Lower leg skin (tissue), 4 donors: ENCODE measurements at regions not wholly inside any gene's neighbourhood (a gene's known extent, or its start where the extent isn't known, plus 50 kb on each side); places are given as distances from the start of the nearest gene placed in this dataset.

Experiments used
- DNase-seq, 2 donors: peaks; one replicate each; pipeline ENCODE4 v3.0.0-alpha.2; 2019; ENCODE audit warnings: low spot score in 2 of 2
- H3K4me3 ChIP-seq: fragments of 200-600 bp; sonication (generic); 2 replicates; pipeline ENCODE4 v1.5.1; 2017; ENCODE audit warnings: mild to moderate bottlenecking, low read depth; ENCODE audit not compliant: poor library complexity, severe bottlenecking
- POLR2A ChIP-seq, 2 donors: fragments of 450-650 bp; IDR thresholded peaks; one replicate each; pipeline ENCODE4 v1.6.1; 2016 to 2017; ENCODE audit warnings: antibody characterized with exemption in 2 of 2, mild to moderate bottlenecking in 1 of 2, moderate library complexity in 1 of 2
- WGBS, 2 donors: methylation state at CpG; one replicate each; pipeline ENCODE4 v1.1.5; 2018; 5-methylcytosine and 5-hydroxymethylcytosine counted together
- intact Hi-C: fragments of 100-400 bp; cut with DNase I; formaldehyde crosslinking; loops from one replicate; pipeline ENCODE4 v1.15.0; 2023; ENCODE audit warnings: low total_unique reads
- TF ChIP-seq, protein P1 (sequence below), 3 donors: fragments of 450-650 bp; IDR thresholded peaks; one replicate each; pipeline ENCODE4 v1.5.1; 2016; ENCODE audit warnings: antibody characterized with exemption in 3 of 3, mild to moderate bottlenecking in 3 of 3, moderate library complexity in 2 of 3

DNA sequence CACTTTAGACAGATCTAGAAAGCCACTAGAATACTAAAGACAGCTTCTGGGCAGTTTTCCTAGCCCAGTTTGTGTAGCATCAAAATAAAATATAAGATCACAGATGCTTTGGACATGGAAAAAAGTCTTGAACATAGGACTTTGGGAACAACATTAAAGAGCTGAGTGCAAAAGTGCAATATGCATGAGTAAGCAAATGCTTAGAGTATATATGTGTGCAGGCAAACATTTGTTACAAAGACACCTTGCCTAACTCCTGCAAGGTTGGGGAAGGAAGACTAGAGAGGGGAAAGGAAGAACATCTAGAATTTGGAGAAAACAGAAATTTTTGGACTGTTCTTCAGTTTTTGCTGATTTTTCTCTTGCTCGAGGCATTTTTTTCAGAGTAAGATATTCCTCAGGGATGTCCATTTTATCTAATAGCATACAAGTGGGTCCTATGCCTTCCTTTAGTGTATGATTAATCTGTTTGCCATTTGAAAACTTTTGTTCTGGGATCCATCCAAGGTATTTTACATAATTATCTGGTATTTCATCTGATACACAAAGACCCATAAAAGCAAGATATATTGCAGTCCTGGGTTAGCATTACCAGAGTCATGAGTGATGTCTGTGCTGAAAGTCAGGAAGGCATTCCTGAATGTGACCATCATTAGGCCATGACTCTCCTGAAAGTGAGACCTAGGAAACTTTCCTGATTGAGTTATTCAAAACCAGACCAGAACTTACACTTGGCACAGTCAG is 142.0 kb upstream of the RGMB start:
- 70 to 78% methylated on average over 1 of the region's 1 CpG for WGBS, 2 donors
- no peak for DNase-seq
- H3K4me3 ChIP-seq = no peak overlapping the region
- intact Hi-C loops = no loop called here
- no peak for TF ChIP-seq POLR2A (IDR thresholded peaks at IDR 0.05)
- TF ChIP-seq, protein P1, sequence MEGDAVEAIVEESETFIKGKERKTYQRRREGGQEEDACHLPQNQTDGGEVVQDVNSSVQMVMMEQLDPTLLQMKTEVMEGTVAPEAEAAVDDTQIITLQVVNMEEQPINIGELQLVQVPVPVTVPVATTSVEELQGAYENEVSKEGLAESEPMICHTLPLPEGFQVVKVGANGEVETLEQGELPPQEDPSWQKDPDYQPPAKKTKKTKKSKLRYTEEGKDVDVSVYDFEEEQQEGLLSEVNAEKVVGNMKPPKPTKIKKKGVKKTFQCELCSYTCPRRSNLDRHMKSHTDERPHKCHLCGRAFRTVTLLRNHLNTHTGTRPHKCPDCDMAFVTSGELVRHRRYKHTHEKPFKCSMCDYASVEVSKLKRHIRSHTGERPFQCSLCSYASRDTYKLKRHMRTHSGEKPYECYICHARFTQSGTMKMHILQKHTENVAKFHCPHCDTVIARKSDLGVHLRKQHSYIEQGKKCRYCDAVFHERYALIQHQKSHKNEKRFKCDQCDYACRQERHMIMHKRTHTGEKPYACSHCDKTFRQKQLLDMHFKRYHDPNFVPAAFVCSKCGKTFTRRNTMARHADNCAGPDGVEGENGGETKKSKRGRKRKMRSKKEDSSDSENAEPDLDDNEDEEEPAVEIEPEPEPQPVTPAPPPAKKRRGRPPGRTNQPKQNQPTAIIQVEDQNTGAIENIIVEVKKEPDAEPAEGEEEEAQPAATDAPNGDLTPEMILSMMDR (IDR thresholded peaks at IDR 0.05) = no peak

DNA sequence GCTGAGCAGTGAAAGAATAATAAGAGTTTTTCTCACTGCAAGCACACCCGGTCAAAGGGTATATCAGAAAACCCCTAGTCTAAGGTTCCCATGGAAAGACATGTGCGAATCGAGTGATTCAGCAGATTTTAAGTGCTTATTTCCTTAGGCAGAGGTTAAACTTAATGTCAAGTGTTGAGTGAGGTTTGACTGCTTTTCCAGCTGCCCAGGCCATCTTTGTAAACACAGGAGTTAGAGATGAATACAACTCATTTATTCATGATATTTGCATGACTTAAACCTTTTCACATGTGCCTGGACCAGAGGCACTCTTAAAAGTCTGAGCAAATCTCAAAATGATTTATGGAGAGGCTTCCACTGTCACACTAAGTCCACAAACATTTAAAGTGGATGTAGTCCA is 137.8 kb upstream of the RGMB start:
- TF ChIP-seq POLR2A (IDR thresholded peaks at IDR 0.05) = no peak
- TF ChIP-seq, protein P1 (IDR thresholded peaks at IDR 0.05) = no peak
- DNase-seq = no peak
- WGBS, 2 donors = 65 to 66% methylated on average over 3 of the region's 3 CpGs
- intact Hi-C loops = no loop called here
- no peak overlapping the region for H3K4me3 ChIP-seq

DNA sequence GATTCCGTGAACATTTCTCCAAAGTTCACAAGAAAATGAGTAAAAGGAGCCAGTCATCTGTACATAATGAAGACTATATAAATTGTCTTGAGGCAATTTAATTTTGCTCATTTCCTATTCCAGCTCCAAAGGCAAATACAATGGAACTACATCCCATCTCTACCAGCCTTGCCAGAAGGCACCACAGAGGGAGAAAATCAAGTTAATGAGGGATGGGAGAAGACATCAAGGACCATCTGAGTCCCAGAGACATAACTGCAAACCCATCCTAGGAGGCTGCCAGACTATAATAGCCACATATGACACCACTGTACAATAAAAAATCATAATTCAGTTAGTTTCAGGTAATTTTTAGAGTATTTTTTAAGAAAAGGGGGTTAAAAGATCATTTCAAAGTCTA is 136.3 kb upstream of the RGMB start:
- DNase-seq = no peak
- 91 to 98% methylated on average over 1 of the region's 1 CpG for WGBS, 2 donors
- intact Hi-C loops = no loop called here
- TF ChIP-seq POLR2A (IDR thresholded peaks at IDR 0.05) = no peak
- TF ChIP-seq, protein P1 (IDR thresholded peaks at IDR 0.05) = no peak
- no peak overlapping the region for H3K4me3 ChIP-seq

DNA sequence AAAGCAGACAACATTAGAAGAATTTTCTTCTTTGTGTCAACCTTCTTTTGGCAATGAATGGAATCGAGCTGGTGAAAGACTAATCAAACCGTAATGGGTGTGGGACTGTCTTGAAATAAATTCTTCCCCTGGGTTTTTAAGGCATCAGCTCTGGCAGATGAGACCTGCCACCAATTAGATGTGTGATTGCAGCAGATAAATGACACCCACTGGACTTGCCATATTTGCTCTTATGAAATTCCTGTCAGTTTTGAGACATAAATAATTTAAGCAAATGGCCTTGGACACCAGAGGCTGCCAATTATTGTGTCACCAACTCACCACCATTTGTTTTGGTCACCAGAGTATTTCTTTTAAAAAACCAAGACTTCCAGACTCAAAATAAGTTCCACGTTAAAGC is 135.9 kb upstream of the RGMB start:
- intact Hi-C loops = no loop called here
- WGBS, 2 donors = 56 to 61% methylated on average over 3 of the region's 3 CpGs
- TF ChIP-seq, protein P1 (IDR thresholded peaks at IDR 0.05) = no peak
- no peak for TF ChIP-seq POLR2A (IDR thresholded peaks at IDR 0.05)
- DNase-seq = no peak
- no peak overlapping the region for H3K4me3 ChIP-seq

DNA sequence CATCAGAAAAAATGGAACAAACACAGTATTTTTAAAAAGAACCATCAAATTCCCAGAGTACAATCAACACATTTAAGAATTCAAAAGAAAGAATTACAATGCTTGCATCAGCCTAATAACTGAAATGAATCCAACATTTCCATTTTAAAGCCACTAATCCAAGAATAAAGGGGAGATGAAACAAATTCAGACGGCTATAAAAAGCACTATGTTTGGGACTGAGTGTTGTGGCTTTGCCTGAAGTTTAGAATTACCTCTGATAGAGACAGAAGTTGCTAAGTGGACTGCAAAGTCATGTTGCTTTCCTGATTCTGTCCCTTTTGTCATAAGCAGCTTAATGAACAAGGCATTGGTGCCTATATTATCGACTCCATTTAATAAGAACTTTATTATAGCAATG is 135.4 kb upstream of the RGMB start:
- 46 to 55% methylated on average over 2 of the region's 2 CpGs for WGBS, 2 donors
- TF ChIP-seq, protein P1 (IDR thresholded peaks at IDR 0.05) = no peak
- no peak for TF ChIP-seq POLR2A (IDR thresholded peaks at IDR 0.05)
- no peak overlapping the region for H3K4me3 ChIP-seq
- intact Hi-C loops = no loop called here
- no peak for DNase-seq

DNA sequence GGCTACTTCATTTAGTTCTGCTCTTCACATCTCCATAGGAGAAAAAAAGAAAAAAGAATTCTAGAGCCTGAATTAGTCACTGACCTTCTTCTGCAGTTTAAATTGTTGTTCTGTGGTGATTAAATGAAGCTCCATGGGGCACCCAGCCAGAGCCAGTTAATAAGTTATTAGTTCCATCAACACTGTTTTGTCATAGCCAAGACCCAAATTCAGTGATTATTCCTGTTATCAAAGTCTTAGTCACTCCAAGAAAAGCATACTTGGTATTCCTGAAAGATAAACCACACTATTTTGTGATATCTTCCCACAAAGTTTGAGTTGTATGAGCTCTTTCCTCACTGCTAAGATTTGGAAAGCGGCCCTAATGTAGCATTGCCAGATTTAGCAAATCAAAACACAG is 134.8 kb upstream of the RGMB start:
- no peak overlapping the region for H3K4me3 ChIP-seq
- 68 to 88% methylated on average over 1 of the region's 1 CpG for WGBS, 2 donors
- DNase-seq = no peak
- intact Hi-C loops = no loop called here
- TF ChIP-seq, protein P1 (IDR thresholded peaks at IDR 0.05) = no peak
- no peak for TF ChIP-seq POLR2A (IDR thresholded peaks at IDR 0.05)
